Central memory CD8-positive, alpha-beta T cell (primary cell): ENCODE measurements at regions not wholly inside any gene's neighbourhood (a gene's known extent, or its start where the extent isn't known, plus 50 kb on each side); places are given as distances from the start of the nearest gene placed in this dataset.
"Not testable (repeated sequence)": the region's sequence is repeated elsewhere in the genome, so short reads cannot be mapped to it uniquely, and the experiment has no call there.

Experiments
- ATAC-seq: fragments of 150-1000 bp; cut with Tn5 transposase; replicated peaks from 2 replicates; pipeline ENCODE4 v1.10.0; 2022; ENCODE audit warnings: mild to moderate bottlenecking, moderate FRiP score, moderate number of reproducible peaks; ENCODE audit not compliant: poor library complexity, severe bottlenecking; ENCODE audit errors: extremely low read depth
- DNase-seq, 2 donors: peaks; one replicate each; pipeline ENCODE4 v3.0.0; 2021; ENCODE audit warnings: low spot score in 2 of 2
- H3K27ac Mint-ChIP-seq: one replicate; pipeline ENCODE4 v1.8.0; 2022; ENCODE audit warnings: low read depth, mild to moderate bottlenecking, moderate library complexity, mixed read lengths
- H3K27me3 Mint-ChIP-seq: one replicate; pipeline ENCODE4 v1.8.0; 2022; ENCODE audit warnings: mixed read lengths
- H3K36me3 Mint-ChIP-seq: one replicate; pipeline ENCODE4 v1.8.0; 2022; ENCODE audit warnings: mild to moderate bottlenecking, moderate library complexity, mixed read lengths; ENCODE audit not compliant: insufficient read depth
- H3K4me1 Mint-ChIP-seq: one replicate; pipeline ENCODE4 v1.8.0; 2022; ENCODE audit warnings: mixed read lengths
- H3K4me3 Mint-ChIP-seq: one replicate; pipeline ENCODE4 v1.8.0; 2022; ENCODE audit warnings: mild to moderate bottlenecking, moderate library complexity, mixed read lengths
- H3K9me3 Mint-ChIP-seq: one replicate; pipeline ENCODE4 v1.8.0; 2022; ENCODE audit warnings: mixed read lengths

- not testable (repeated sequence) for DNase-seq, H3K4me3 Mint-ChIP-seq, H3K9me3 Mint-ChIP-seq, H3K27ac Mint-ChIP-seq, H3K36me3 Mint-ChIP-seq, H3K4me1 Mint-ChIP-seq, H3K27me3 Mint-ChIP-seq
- peak; percentile 40 for ATAC-seq
Observed at GRCh38 chr10:47711428-47711827, 52.0 kb downstream of the SYT15B start.

DNA sequence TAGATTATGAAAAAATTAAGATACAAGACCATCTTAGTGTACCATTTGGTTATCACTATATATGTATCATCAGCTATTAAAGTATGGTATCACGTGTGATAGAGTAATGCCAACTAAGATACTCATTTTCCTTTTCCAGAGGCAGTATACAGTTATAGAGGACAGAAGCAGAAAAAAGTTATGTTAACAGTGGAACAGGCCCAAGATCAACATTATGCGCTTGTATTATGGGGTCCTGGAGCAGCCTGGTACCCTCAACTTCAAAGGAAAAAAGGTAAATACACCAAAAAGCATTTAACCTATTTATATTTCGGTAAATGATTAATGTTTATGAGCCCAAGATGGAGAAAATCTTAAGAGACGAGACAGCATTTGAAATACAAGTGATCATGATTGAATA, 52.9 kb downstream of the SYT15B start:
- ATAC-seq, H3K9me3 Mint-ChIP-seq, H3K27me3 Mint-ChIP-seq, H3K27ac Mint-ChIP-seq, H3K4me3 Mint-ChIP-seq, H3K4me1 Mint-ChIP-seq, H3K36me3 Mint-ChIP-seq, DNase-seq: not testable (repeated sequence)

- Mint-ChIP-seq H3K4me3 (peak overlapping the region; percentile 50), H3K27ac (peak overlapping the region; percentile 35), H3K27me3 (peaks cover 11% of the 10 kb centered on the region)
- not testable (repeated sequence) for H3K9me3 Mint-ChIP-seq, H3K36me3 Mint-ChIP-seq, H3K4me1 Mint-ChIP-seq
- ATAC-seq (peak; percentile 95), DNase-seq (peak; percentile 15 to 68)
Observed at GRCh38 chr10:47705698-47706414, 57.5 kb downstream of the SYT15B start.

- H3K27me3 Mint-ChIP-seq, result peaks cover 11% of the 10 kb centered on the region
- DNase-seq, H3K27ac Mint-ChIP-seq, H3K4me1 Mint-ChIP-seq, H3K36me3 Mint-ChIP-seq, ATAC-seq, H3K9me3 Mint-ChIP-seq, H3K4me3 Mint-ChIP-seq: not testable (repeated sequence)
Observed at GRCh38 chr10:47701285-47701684, 62.1 kb downstream of the SYT15B start.

- not testable (repeated sequence) for H3K4me3 Mint-ChIP-seq, H3K4me1 Mint-ChIP-seq, H3K27ac Mint-ChIP-seq, H3K36me3 Mint-ChIP-seq, ATAC-seq, DNase-seq, H3K9me3 Mint-ChIP-seq
- H3K27me3 Mint-ChIP-seq, result peaks cover 25% of the 10 kb centered on the region
Observed at GRCh38 chr10:47699854-47700253, 63.5 kb downstream of the SYT15B start.

- not testable (repeated sequence) for H3K4me3 Mint-ChIP-seq, H3K9me3 Mint-ChIP-seq, H3K4me1 Mint-ChIP-seq, ATAC-seq, H3K27ac Mint-ChIP-seq, DNase-seq, H3K36me3 Mint-ChIP-seq
- peaks cover 24% of the 10 kb centered on the region for H3K27me3 Mint-ChIP-seq
Observed at GRCh38 chr10:47696170-47696569, 67.2 kb downstream of the SYT15B start.

DNA sequence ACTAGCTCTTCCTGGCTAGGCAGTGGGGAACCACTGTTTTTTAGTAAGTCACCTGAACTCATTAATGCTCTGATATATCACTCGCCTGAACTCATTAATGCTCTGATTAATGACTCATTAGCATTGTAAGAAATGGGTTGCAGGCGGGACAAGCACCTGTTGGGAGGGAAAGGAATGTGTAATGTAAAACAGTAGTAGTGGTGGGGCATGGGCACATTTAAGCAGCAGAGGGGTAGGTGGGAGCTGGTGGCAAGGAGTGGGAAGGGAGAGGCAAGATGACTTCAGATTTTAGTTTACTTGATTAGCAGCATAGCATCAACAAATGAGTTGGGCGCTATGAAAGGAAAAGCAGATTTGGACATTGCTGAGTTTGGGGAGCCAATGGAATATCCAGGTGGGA, 68.2 kb downstream of the SYT15B start:
- not testable (repeated sequence) for H3K4me1 Mint-ChIP-seq, H3K9me3 Mint-ChIP-seq, H3K36me3 Mint-ChIP-seq, H3K27ac Mint-ChIP-seq, H3K4me3 Mint-ChIP-seq, DNase-seq, ATAC-seq
- H3K27me3 Mint-ChIP-seq, result peaks cover 21% of the 10 kb centered on the region

GRCh38 chr10:47690304-47690703, 73.1 kb downstream of the SYT15B start:
- peaks cover 17% of the 10 kb centered on the region for H3K27me3 Mint-ChIP-seq
- H3K9me3 Mint-ChIP-seq, H3K4me1 Mint-ChIP-seq, ATAC-seq, DNase-seq, H3K27ac Mint-ChIP-seq, H3K36me3 Mint-ChIP-seq, H3K4me3 Mint-ChIP-seq: not testable (repeated sequence)

- H3K27ac Mint-ChIP-seq, H3K9me3 Mint-ChIP-seq, DNase-seq, H3K4me3 Mint-ChIP-seq, ATAC-seq, H3K36me3 Mint-ChIP-seq, H3K27me3 Mint-ChIP-seq, H3K4me1 Mint-ChIP-seq: not testable (repeated sequence)
Observed at GRCh38 chr10:47683826-47684475, 79.4 kb downstream of the SYT15B start.

DNA sequence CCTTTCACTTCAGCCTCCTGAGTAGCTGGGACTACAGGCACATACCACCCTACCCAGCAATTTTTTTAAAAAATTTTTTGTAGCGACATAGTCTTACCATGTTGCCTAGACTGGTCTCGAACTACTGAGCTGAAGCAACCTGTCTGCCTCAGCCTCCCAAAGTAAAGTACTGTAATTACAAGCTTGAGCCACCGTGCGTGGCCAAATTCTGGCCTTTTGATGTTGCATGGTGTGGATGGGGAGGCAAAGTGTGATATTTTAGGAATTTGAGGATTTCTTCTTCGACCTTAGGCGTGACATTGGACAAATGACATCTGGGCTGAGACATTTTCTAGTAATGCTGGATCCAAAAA, 81.8 kb downstream of the SYT15B start:
- not testable (repeated sequence) for H3K9me3 Mint-ChIP-seq, ATAC-seq, H3K4me1 Mint-ChIP-seq, H3K4me3 Mint-ChIP-seq, DNase-seq, H3K36me3 Mint-ChIP-seq, H3K27me3 Mint-ChIP-seq, H3K27ac Mint-ChIP-seq

DNA sequence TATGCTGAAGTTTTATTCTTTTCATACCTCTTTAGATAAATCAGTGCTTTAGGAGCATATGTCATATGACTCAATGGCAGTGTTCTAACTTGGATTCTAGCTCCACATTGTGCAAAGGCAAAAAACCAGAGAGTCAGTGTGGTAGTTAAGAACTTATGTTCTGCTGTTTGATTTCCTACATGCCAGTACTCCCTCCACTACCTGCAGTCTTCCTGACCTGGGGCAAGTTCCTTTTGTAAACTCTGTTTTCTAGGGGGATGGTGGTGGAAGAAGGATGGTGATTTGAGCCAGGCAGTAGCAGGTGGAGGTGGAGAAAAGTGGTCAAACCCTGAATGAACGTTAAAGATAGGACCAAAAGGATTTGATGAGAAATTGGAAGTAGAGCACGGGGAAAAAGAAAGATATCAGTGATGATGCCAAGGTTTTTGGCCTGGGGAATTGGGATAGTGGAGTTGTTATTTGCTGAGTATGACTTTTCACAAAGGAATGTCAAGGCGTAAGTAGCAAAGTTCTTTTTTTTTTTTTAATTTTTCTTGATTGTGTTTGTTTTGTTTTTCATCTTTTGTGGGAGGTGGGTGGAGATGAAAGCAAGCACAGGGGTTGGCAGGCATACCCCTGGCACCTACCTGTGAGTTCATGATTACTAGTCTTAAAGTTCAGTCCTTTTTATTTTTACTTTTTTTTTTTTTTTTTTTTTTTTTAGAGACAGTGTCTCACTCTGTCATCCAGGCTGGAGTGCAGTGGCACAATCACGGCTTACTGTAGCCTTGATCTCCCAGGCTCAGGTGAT, 82.3 kb downstream of the SYT15B start:
- H3K36me3 Mint-ChIP-seq, H3K4me3 Mint-ChIP-seq, DNase-seq, ATAC-seq, H3K27ac Mint-ChIP-seq, H3K4me1 Mint-ChIP-seq, H3K9me3 Mint-ChIP-seq, H3K27me3 Mint-ChIP-seq: not testable (repeated sequence)

DNA sequence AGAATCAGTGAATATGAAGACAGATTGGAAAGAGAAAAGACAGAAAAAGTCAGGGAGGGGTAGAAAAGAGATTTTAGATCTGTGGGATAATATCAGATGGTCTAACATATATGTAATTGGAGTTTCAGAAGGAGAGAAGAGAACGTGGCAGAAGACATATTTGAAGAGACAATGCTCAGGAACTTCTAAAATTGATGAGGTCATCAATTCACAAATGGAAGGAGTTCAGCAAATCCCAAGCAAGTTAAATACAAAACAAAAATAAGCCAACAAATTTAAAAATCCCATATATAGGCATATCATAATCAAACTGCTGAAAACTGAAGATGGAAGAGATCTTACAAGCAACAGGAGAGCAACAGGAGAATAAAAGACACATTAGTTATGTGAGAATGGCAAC, 87.3 kb downstream of the SYT15B start:
- not testable (repeated sequence) for H3K4me3 Mint-ChIP-seq, H3K36me3 Mint-ChIP-seq, H3K27ac Mint-ChIP-seq, ATAC-seq, DNase-seq, H3K4me1 Mint-ChIP-seq, H3K9me3 Mint-ChIP-seq
- peaks cover 23% of the 10 kb centered on the region for H3K27me3 Mint-ChIP-seq

DNA sequence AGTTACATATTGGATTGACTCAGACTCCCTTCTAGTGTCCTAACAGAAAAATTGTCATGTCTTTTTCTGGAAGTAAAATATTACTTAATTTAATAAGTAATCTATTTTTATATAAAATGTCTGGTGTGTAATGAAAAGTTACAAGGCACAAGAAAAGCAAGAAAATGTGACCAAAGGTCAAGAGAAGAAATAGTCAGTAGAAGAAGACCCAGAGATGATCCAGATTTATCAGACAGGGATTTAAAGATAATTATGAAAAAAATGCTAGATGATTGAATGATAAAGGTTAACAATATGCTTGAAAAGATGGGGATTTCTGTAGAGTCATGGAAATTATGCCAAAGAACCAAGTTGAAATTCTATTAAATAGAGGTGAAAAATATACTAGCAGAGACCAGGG, 87.8 kb downstream of the SYT15B start:
- H3K9me3 Mint-ChIP-seq, DNase-seq, H3K36me3 Mint-ChIP-seq, H3K4me1 Mint-ChIP-seq, H3K4me3 Mint-ChIP-seq, ATAC-seq, H3K27ac Mint-ChIP-seq: not testable (repeated sequence)
- H3K27me3 Mint-ChIP-seq, result peaks cover 23% of the 10 kb centered on the region
